ENCODE measurements at regions not wholly inside any gene's neighbourhood (a gene's known extent, or its start where the extent isn't known, plus 50 kb on each side); places are given as distances from the start of the nearest gene placed in this dataset.

GRCh38 chr4:102439812-102440211, 61.3 kb upstream of the NFKB1 start (continued):
- no peak for TF ChIP-seq PBX2 (CRISPR knock-in tag; IDR thresholded peaks at IDR 0.05; ENCODE audit: low read depth)
- TF ChIP-seq PBX2 (tag; conservative IDR thresholded peaks at IDR 0.05; ENCODE audit: low read depth) = peak; percentile 62
- TF ChIP-seq HMGXB4 (CRISPR knock-in tag; IDR thresholded peaks at IDR 0.05) = no peak
- no peak for TF ChIP-seq DLX4 (CRISPR knock-in tag; IDR thresholded peaks at IDR 0.05)
- TF ChIP-seq RBM14 (IDR thresholded peaks at IDR 0.05; ENCODE audit: borderline replicate concordance, insufficient read depth, low read depth, low read length) = no peak
- TF ChIP-seq PHF20 (IDR thresholded peaks at IDR 0.05; ENCODE audit: partially characterized antibody) = no peak
- no peak for TF ChIP-seq STAT5A (IDR thresholded peaks at IDR 0.05; ENCODE audit: borderline replicate concordance, low read length)
- no peak for TF ChIP-seq GABPA (tag; conservative IDR thresholded peaks at IDR 0.05; ENCODE audit: low read depth)
- TF ChIP-seq TFE3 (CRISPR knock-in tag; IDR thresholded peaks at IDR 0.05) = no peak
- no peak for TF ChIP-seq WHSC1 (IDR thresholded peaks at IDR 0.05; ENCODE audit: low read length)
- TF ChIP-seq ZNF277 (CRISPR knock-in tag; IDR thresholded peaks at IDR 0.05; ENCODE audit: borderline replicate concordance) = no peak
- peak; percentile 34 for TF ChIP-seq C11orf30 (IDR thresholded peaks at IDR 0.05; ENCODE audit: low read depth)
- TF ChIP-seq PKNOX1 (IDR thresholded peaks at IDR 0.05) = 0 out of 2 replicates have a peak, but pooled peaks have one; percentile 20
- TF ChIP-seq ZNF444 (CRISPR knock-in tag; IDR thresholded peaks at IDR 0.05) = no peak
- TF ChIP-seq FOXA3 (CRISPR knock-in tag; conservative IDR thresholded peaks at IDR 0.05 in 1 of 2, IDR thresholded peaks at IDR 0.05 in 1 of 2) = 0 out of 4 replicates have a peak, but pooled peaks of 1 of the 2 experiments have one; percentile 19
- TF ChIP-seq TBP (optimal IDR thresholded peaks at IDR 0.05; ENCODE audit: low read depth, low read length) = no peak
- no peak for TF ChIP-seq NCOR1 (IDR thresholded peaks at IDR 0.05)
- no peak for TF ChIP-seq ZEB2 (IDR thresholded peaks at IDR 0.05)

Data from K562 (cell line).